ENCODE measurements at regions not wholly inside any gene's neighbourhood (a gene's known extent, or its start where the extent isn't known, plus 50 kb on each side); places are given as distances from the start of the nearest gene placed in this dataset.

- no peak for TF ChIP-seq RBAK (tag by site-specific recombination; IDR thresholded peaks at IDR 0.05)
- TF ChIP-seq CTCF (tag by site-specific recombination; IDR thresholded peaks at IDR 0.05): no peak
- no peak for TF ChIP-seq ZNF157 (tag by site-specific recombination; IDR thresholded peaks at IDR 0.05)
- TF ChIP-seq ZNF629 (tag by site-specific recombination; IDR thresholded peaks at IDR 0.05): no peak
- TF ChIP-seq ZNF280C (tag by site-specific recombination; IDR thresholded peaks at IDR 0.05): no peak
- no peak for TF ChIP-seq KLF8 (tag by site-specific recombination; IDR thresholded peaks at IDR 0.05)
- no peak for TF ChIP-seq SETDB1 (IDR thresholded peaks at IDR 0.05; ENCODE audit: insufficient read length, low read length)
- no peak for TF ChIP-seq KLF16 (tag by site-specific recombination; IDR thresholded peaks at IDR 0.05)
- no peak for TF ChIP-seq ZNF391 (tag by site-specific recombination; IDR thresholded peaks at IDR 0.05; ENCODE audit: borderline replicate concordance, low read depth)
- no peak for TF ChIP-seq REST (tag by site-specific recombination; IDR thresholded peaks at IDR 0.05)
- no peak for TF ChIP-seq BCL11A (tag by site-specific recombination; IDR thresholded peaks at IDR 0.05; ENCODE audit: low read depth)
- TF ChIP-seq ZNF837 (tag by site-specific recombination; IDR thresholded peaks at IDR 0.05): no peak
- no peak for TF ChIP-seq ZNF112 (tag by site-specific recombination; IDR thresholded peaks at IDR 0.05)
- TF ChIP-seq ZNF324 (tag by site-specific recombination; IDR thresholded peaks at IDR 0.05): no peak
Observed at GRCh38 chr20:58587467-58587866, 63.6 kb upstream of the STX16 start.

Data from HEK293 (cell line).